Tibial nerve (tissue), 4 donors: ENCODE measurements at regions not wholly inside any gene's neighbourhood (a gene's known extent, or its start where the extent isn't known, plus 50 kb on each side); places are given as distances from the start of the nearest gene placed in this dataset.
A peak's percentile ranks its signal among the peaks of the same experiment; 100 is the strongest.

Experiments
- DNase-seq, 2 donors: peaks; one replicate each; pipeline ENCODE4 v3.0.0-alpha.2; 2019; ENCODE audit warnings: low spot score in 2 of 2
- H3K27ac ChIP-seq, 4 donors: fragments of 200-600 bp; sonication (generic) in 3 of 4; one replicate each; pipeline ENCODE4 v1.5.1; 2017 to 2019; ENCODE audit warnings: mild to moderate bottlenecking in 1 of 4
- H3K27me3 ChIP-seq, 2 donors: fragments of 200-600 bp; sonication (generic) in 1 of 2; one replicate each; pipeline versions ENCODE4 v1.5.1 to v1.6.0; 2017 to 2019
- H3K36me3 ChIP-seq, 3 donors: fragments of 200-600 bp; sonication (generic); one replicate each; pipeline ENCODE4 v1.5.1; 2018 to 2019
- H3K4me1 ChIP-seq, 4 donors: fragments of 200-600 bp; sonication (generic) in 3 of 4; one replicate each; pipeline ENCODE4 v1.5.1; 2017 to 2019
- H3K4me3 ChIP-seq, 4 donors: fragments of 200-600 bp; sonication (generic) in 3 of 4; one replicate each; pipeline ENCODE4 v1.5.1; 2017 to 2019; ENCODE audit warnings: mild to moderate bottlenecking in 1 of 4, moderate library complexity in 1 of 4
- H3K9me3 ChIP-seq, 4 donors: fragments of 200-600 bp; sonication (generic) in 3 of 4; one replicate each; pipeline ENCODE4 v1.5.1; 2017 to 2019
- CTCF ChIP-seq, 5 experiments: fragments of 200-600 bp in 3 of 5; fragments of 450-650 bp in 2 of 5; sonication (generic) in 3 of 5; IDR thresholded peaks; one replicate each; pipeline ENCODE4 v1.5.1; 2016 to 2019; ENCODE audit warnings: antibody characterized with exemption in 5 of 5, mild to moderate bottlenecking in 3 of 5, moderate library complexity in 2 of 5
- EP300 ChIP-seq, 2 donors: sonication (generic); formaldehyde crosslinking; IDR thresholded peaks; one replicate each; pipeline ENCODE4 v1.6.1; 2017; ENCODE audit warnings: antibody characterized with exemption in 2 of 2, mild to moderate bottlenecking in 1 of 2
- POLR2A ChIP-seq, 2 donors: fragments of 450-650 bp; IDR thresholded peaks; one replicate each; pipeline ENCODE4 v1.6.1; 2017; ENCODE audit warnings: antibody characterized with exemption in 2 of 2, mild to moderate bottlenecking in 2 of 2, moderate library complexity in 2 of 2
- WGBS, 2 donors: methylation state at CpG; one replicate each; pipeline ENCODE4 v1.1.5; 2018; 5-methylcytosine and 5-hydroxymethylcytosine counted together

DNA sequence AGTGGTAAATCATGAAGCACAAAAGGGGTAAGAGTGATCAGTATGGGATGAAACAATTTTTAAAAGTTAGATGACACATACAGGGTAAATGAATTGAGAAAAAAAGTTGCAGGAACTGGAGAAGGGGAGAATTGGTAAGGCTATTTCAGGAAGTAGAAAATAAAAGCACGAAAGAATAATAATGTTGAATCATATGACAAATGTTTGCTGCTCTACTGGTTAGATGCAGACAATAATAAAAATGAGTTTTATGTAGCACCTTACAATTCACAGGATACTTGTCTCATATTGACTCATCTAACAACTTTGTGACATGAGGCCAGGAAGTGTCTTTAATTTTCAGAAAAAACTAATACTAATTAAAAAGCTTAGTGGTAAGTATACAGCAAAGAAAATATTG lies 566.5 kb upstream of the MARCKS start:
- TF ChIP-seq EP300 (IDR thresholded peaks at IDR 0.05) (no peak), POLR2A (IDR thresholded peaks at IDR 0.05) (no peak), CTCF (IDR thresholded peaks at IDR 0.05) (no peak)
- Histone ChIP-seq H3K4me1 (peaks cover 0 to 13% (median 0%) of the 10 kb centered on the region in 4 donors), H3K36me3 (no peaks in the 10 kb centered on the region), H3K27me3 (no peaks in the 10 kb centered on the region), H3K27ac (no peak overlapping the region), H3K4me3 (no peak overlapping the region), H3K9me3 (peaks cover 0 to 16% (median 4%) of the 10 kb centered on the region in 4 donors)
- no peak for DNase-seq
- 87 to 97% methylated on average over 1 of the region's 1 CpG for WGBS, 2 donors

DNA sequence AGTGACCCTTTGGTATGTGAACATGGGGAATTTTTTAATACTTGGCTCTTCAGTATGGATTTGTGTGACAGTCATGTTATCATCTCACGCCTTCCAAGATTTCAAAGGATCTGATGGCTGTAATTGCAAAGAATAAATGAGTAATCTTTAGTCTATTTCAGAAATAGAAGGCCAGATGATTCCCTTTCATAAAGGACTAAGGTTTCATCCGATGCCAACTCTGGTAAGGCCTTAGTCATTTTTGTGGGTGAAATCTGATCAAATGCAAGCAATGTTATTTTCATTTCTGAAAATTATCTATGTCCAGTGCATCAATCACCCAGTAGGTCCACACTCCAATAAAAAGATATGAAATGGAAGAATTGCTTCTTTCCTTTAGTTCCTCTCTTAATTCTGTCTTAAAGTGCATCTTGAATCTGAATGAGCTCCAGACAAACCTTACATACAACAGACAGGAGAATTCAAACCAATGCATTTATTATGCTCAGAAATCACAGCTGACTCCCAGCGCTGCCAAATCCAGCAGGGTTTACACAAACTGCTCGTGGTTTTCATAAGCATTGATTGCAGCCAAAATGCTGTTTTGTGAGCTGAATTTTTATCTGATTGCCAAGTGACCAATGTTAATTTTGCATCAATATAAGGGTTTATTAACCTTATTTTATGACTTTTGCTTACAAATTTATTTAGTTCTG lies 565.2 kb upstream of the MARCKS start:
- Histone ChIP-seq H3K9me3 (peaks cover 0 to 4% (median 0%) of the 10 kb centered on the region in 4 donors), H3K36me3 (no peaks in the 10 kb centered on the region), H3K27me3 (no peaks in the 10 kb centered on the region), H3K27ac (no peak overlapping the region), H3K4me3 (no peak overlapping the region), H3K4me1 (peaks cover 0 to 13% (median 0%) of the 10 kb centered on the region in 4 donors)
- DNase-seq, result no peak
- TF ChIP-seq EP300 (IDR thresholded peaks at IDR 0.05) (no peak), CTCF (IDR thresholded peaks at IDR 0.05) (no peak), POLR2A (IDR thresholded peaks at IDR 0.05) (no peak)
- WGBS, 2 donors, result 42 to 53% methylated on average over 4 of the region's 4 CpGs

DNA sequence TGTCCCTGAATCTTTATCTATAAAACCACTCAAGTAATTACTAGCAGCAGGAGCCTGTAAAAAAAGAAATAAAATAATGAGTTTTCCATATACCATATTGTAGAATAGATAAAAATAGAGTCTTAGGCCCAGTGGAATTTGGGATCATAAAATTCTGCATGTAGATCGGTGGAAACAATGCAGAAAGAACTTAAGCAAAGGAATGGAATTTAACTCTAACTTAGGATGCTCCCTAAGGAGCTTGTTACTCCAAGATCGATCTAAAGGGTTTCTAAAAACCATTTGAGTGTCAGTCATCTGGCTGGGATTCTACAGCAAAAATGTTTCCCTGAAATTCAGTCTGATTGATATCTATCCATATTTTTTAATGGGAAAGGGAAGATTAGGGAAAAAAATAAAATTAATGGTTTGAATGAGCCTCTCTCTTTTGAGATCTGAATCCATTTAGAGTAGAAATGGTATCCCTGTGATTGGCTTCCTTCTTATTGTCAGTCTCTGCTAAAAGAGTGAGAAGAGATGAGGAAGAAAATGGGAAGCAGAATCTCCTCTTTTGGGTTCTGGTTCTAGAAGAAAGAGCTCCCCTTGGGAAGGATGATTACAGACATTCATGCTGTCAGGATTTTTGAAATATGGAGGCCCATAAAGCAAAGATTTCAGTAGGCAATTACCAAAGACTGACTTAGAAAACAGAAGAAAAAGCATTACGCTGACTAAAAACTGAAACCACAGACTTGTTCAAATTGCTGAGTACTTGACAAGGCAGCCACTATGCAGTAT lies 564.3 kb upstream of the MARCKS start:
- 29 to 34% methylated on average over 3 of the region's 3 CpGs for whole genome bisulfite sequencing, 2 donors
- H3K36me3 ChIP-seq, result no peaks in the 10 kb centered on the region
- no peak overlapping the region for H3K4me3 ChIP-seq
- no peaks in the 10 kb centered on the region for H3K27me3 ChIP-seq
- TF ChIP-seq CTCF (IDR thresholded peaks at IDR 0.05) (no peak), EP300 (IDR thresholded peaks at IDR 0.05) (no peak), POLR2A (IDR thresholded peaks at IDR 0.05) (no peak)
- H3K27ac ChIP-seq, result peak overlapping the region in 2 of 4 donors; percentile 7 to 52
- no peak for DNase-seq
- no peaks in the 10 kb centered on the region for H3K9me3 ChIP-seq
- H3K4me1 ChIP-seq, result peaks cover 0 to 13% (median 0%) of the 10 kb centered on the region in 4 donors

DNA sequence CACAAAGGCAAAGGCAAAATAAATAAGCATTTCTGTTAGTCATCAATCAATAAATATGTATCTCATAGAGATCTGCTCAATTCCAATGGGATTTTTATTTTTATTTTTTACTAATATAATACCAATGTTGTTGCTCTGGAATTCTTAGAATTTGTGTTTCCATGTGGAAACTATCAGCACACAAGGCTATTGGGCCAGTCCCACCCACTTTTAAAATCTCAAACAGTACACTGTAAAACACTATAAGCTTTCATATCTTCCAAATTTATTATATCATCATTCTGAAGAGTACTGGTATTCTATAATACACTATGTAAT lies 563.8 kb upstream of the MARCKS start:
- H3K36me3 ChIP-seq, result no peaks in the 10 kb centered on the region
- peak overlapping the region in 2 of 4 donors; percentile 7 to 52 for H3K27ac ChIP-seq
- peaks cover 0 to 13% (median 0%) of the 10 kb centered on the region in 4 donors for H3K4me1 ChIP-seq
- no peak for DNase-seq
- no peak for TF ChIP-seq EP300 (IDR thresholded peaks at IDR 0.05)
- TF ChIP-seq POLR2A (IDR thresholded peaks at IDR 0.05), result no peak
- no peak for TF ChIP-seq CTCF (IDR thresholded peaks at IDR 0.05)
- no peaks in the 10 kb centered on the region for H3K9me3 ChIP-seq
- no peaks in the 10 kb centered on the region for H3K27me3 ChIP-seq
- no peak overlapping the region for H3K4me3 ChIP-seq

- H3K27ac ChIP-seq, result no peak overlapping the region
- TF ChIP-seq POLR2A (IDR thresholded peaks at IDR 0.05), result no peak
- no peak for TF ChIP-seq CTCF (IDR thresholded peaks at IDR 0.05)
- no peak for TF ChIP-seq EP300 (IDR thresholded peaks at IDR 0.05)
- peaks cover 0 to 4% (median 0%) of the 10 kb centered on the region in 4 donors for H3K4me1 ChIP-seq
- no peaks in the 10 kb centered on the region for H3K9me3 ChIP-seq
- no peaks in the 10 kb centered on the region for H3K27me3 ChIP-seq
- DNase-seq, result no peak
- no peak overlapping the region for H3K4me3 ChIP-seq
- H3K36me3 ChIP-seq, result no peaks in the 10 kb centered on the region
Observed at GRCh38 chr6:113299531-113299930, 557.6 kb upstream of the MARCKS start.
